ENCODE measurements at regions not wholly inside any gene's neighbourhood (a gene's known extent, or its start where the extent isn't known, plus 50 kb on each side); places are given as distances from the start of the nearest gene placed in this dataset.
"Not testable (repeated sequence)": the region's sequence is repeated elsewhere in the genome, so short reads cannot be mapped to it uniquely, and the experiment has no call there.

GRCh38 chr22:16146916-16147315 is 445.7 kb downstream of the CCT8L2 start:
- TF ChIP-seq CTCF (IDR thresholded peaks at IDR 0.05; ENCODE audit: low read depth, low read length), result peak; percentile 27
- not testable (repeated sequence) for H3K4me3 ChIP-seq (ENCODE audit: low read length); H4K20me1 ChIP-seq (ENCODE audit: insufficient read depth, low read length); H3K36me3 ChIP-seq (replicated peaks; ENCODE audit: low read depth, low read length); H3K4me2 ChIP-seq (ENCODE audit: low read length); H3K79me2 ChIP-seq (ENCODE audit: low read length); H2AFZ ChIP-seq (ENCODE audit: low read depth, low read length); H3K27me3 ChIP-seq (ENCODE audit: low read depth, low read length); H3K9ac ChIP-seq (ENCODE audit: low read length)
- peaks cover 13% of the 10 kb centered on the region; the same call in 1 of the 2 replicates for H3K9me3 ChIP-seq (ENCODE audit: insufficient read depth, low read length)
- H3K27ac ChIP-seq (ENCODE audit: low read length), result peak overlapping the region; percentile 94
- peaks cover 16% of the 10 kb centered on the region for H3K4me1 ChIP-seq (ENCODE audit: low read length)

- H3K9ac ChIP-seq (ENCODE audit: low read length); H3K9me3 ChIP-seq (ENCODE audit: insufficient read depth, low read length); H3K36me3 ChIP-seq (replicated peaks; ENCODE audit: low read depth, low read length); H4K20me1 ChIP-seq (ENCODE audit: insufficient read depth, low read length); H3K4me3 ChIP-seq (ENCODE audit: low read length); H3K4me2 ChIP-seq (ENCODE audit: low read length); H3K4me1 ChIP-seq (ENCODE audit: low read length); H3K79me2 ChIP-seq (ENCODE audit: low read length); H3K27ac ChIP-seq (ENCODE audit: low read length); H2AFZ ChIP-seq (ENCODE audit: low read depth, low read length); H3K27me3 ChIP-seq (ENCODE audit: low read depth, low read length): not testable (repeated sequence)
These were observed 415.3 kb downstream of the CCT8L2 start for GRCh38 chr22:16177287-16177686.

- not testable (repeated sequence) for H3K4me1 ChIP-seq (ENCODE audit: low read length); H3K4me3 ChIP-seq (ENCODE audit: low read length); H3K9ac ChIP-seq (ENCODE audit: low read length); H2AFZ ChIP-seq (ENCODE audit: low read depth, low read length); H3K79me2 ChIP-seq (ENCODE audit: low read length); H3K27me3 ChIP-seq (ENCODE audit: low read depth, low read length); H3K27ac ChIP-seq (ENCODE audit: low read length); H3K4me2 ChIP-seq (ENCODE audit: low read length); H4K20me1 ChIP-seq (ENCODE audit: insufficient read depth, low read length); H3K9me3 ChIP-seq (ENCODE audit: insufficient read depth, low read length); H3K36me3 ChIP-seq (replicated peaks; ENCODE audit: low read depth, low read length)
These were observed 408.7 kb downstream of the CCT8L2 start for GRCh38 chr22:16183864-16184263.

Data from OCI-LY3 (cell line).